DMS53 (cell line): ENCODE measurements at regions not wholly inside any gene's neighbourhood (a gene's known extent, or its start where the extent isn't known, plus 50 kb on each side); places are given as distances from the start of the nearest gene placed in this dataset.

Experiments
- DNase-seq: peaks from one replicate; lab custom pipeline; 2025; lab: John Stamatoyannopoulos, UW

GRCh38 chr2:160876029-160876428 is 284.2 kb upstream of the TANK start:
- no peak for DNase-seq

GRCh38 chr2:160876765-160877164 is 283.5 kb upstream of the TANK start:
- DNase-seq, result no peak

GRCh38 chr2:160878618-160879017 is 281.6 kb upstream of the TANK start:
- DNase-seq, result no peak

- DNase-seq, result no peak
Measured at GRCh38 chr2:160882906-160883305, 277.3 kb upstream of the TANK start.

GRCh38 chr2:160884056-160884455 is 276.2 kb upstream of the TANK start:
- no peak for DNase-seq

- no peak for DNase-seq
Measured at GRCh38 chr2:160889439-160890170, 270.6 kb upstream of the TANK start.

- no peak for DNase-seq
Measured at GRCh38 chr2:160890667-160891352, 269.4 kb upstream of the TANK start.

GRCh38 chr2:160891353-160891740 is 268.9 kb upstream of the TANK start:
- DNase-seq, result no peak

GRCh38 chr2:160892204-160892603 is 268.0 kb upstream of the TANK start:
- DNase-seq, result no peak

GRCh38 chr2:160893581-160893980 is 266.6 kb upstream of the TANK start:
- DNase-seq, result no peak

GRCh38 chr2:160898581-160899307 is 261.5 kb upstream of the TANK start:
- no peak for DNase-seq

- no peak for DNase-seq
Measured at GRCh38 chr2:160901613-160902012, 258.6 kb upstream of the TANK start.

GRCh38 chr2:160905862-160906261 is 254.4 kb upstream of the TANK start:
- no peak for DNase-seq

- peak; percentile 11 for DNase-seq
Measured at GRCh38 chr2:160906878-160907277, 253.3 kb upstream of the TANK start.

- no peak for DNase-seq
Measured at GRCh38 chr2:160907738-160908137, 252.5 kb upstream of the TANK start.

GRCh38 chr2:160908157-160908556 is 252.1 kb upstream of the TANK start:
- no peak for DNase-seq

- no peak for DNase-seq
Measured at GRCh38 chr2:160909781-160910242, 250.4 kb upstream of the TANK start.

GRCh38 chr2:160910681-160911080 is 249.5 kb upstream of the TANK start:
- DNase-seq, result no peak

- DNase-seq, result no peak
Measured at GRCh38 chr2:160911258-160911657, 249.0 kb upstream of the TANK start.

GRCh38 chr2:160912276-160912675 is 248.0 kb upstream of the TANK start:
- DNase-seq, result no peak

GRCh38 chr2:160913323-160913722 is 246.9 kb upstream of the TANK start:
- no peak for DNase-seq

- no peak for DNase-seq
Measured at GRCh38 chr2:160914217-160914616, 246.0 kb upstream of the TANK start.

- DNase-seq, result no peak
Measured at GRCh38 chr2:160916300-160916699, 243.9 kb upstream of the TANK start.
